Left hindlimb (tissue), 1 donor: ENCODE measurements at regions not wholly inside any gene's neighbourhood (a gene's known extent, or its start where the extent isn't known, plus 50 kb on each side); places are given as distances from the start of the nearest gene placed in this dataset.
"Not testable (repeated sequence)": the region's sequence is repeated elsewhere in the genome, so short reads cannot be mapped to it uniquely, and the experiment has no call there.

Source experiments
- DNase-seq: peaks from one replicate; pipeline ENCODE4 v3.0.0-alpha.2; 2018

- no peak for DNase-seq
These were observed 159.8 kb downstream of the SLITRK1 start for GRCh38 chr13:83722443-83722842.

- DNase-seq: no peak
These were observed 166.2 kb downstream of the SLITRK1 start for GRCh38 chr13:83716121-83716520.

GRCh38 chr13:83714236-83714635, 168.0 kb downstream of the SLITRK1 start:
- no peak for DNase-seq

- no peak for DNase-seq
These were observed 172.2 kb downstream of the SLITRK1 start for GRCh38 chr13:83710133-83710515.

GRCh38 chr13:83709426-83710132, 172.7 kb downstream of the SLITRK1 start:
- DNase-seq: no peak

- DNase-seq: no peak
These were observed 180.3 kb downstream of the SLITRK1 start for GRCh38 chr13:83702021-83702420.

GRCh38 chr13:83692800-83693199, 189.5 kb downstream of the SLITRK1 start:
- no peak for DNase-seq

- DNase-seq: no peak
These were observed 190.3 kb downstream of the SLITRK1 start for GRCh38 chr13:83691966-83692365.

GRCh38 chr13:83681547-83681946, 200.7 kb downstream of the SLITRK1 start:
- no peak for DNase-seq

- DNase-seq: no peak
These were observed 204.3 kb downstream of the SLITRK1 start for GRCh38 chr13:83677985-83678384.

GRCh38 chr13:83672612-83673011, 209.7 kb downstream of the SLITRK1 start:
- no peak for DNase-seq

- DNase-seq: no peak
These were observed 214.7 kb downstream of the SLITRK1 start for GRCh38 chr13:83667606-83668005.

- DNase-seq: no peak
These were observed 216.1 kb downstream of the SLITRK1 start for GRCh38 chr13:83666141-83666540.

- no peak for DNase-seq
These were observed 225.0 kb downstream of the SLITRK1 start for GRCh38 chr13:83657281-83657680.

- DNase-seq: not testable (repeated sequence)
These were observed 239.7 kb downstream of the SLITRK1 start for GRCh38 chr13:83642617-83643016.

GRCh38 chr13:83634601-83635000, 247.7 kb downstream of the SLITRK1 start:
- no peak for DNase-seq

GRCh38 chr13:83633746-83634145, 248.5 kb downstream of the SLITRK1 start:
- no peak for DNase-seq

- no peak for DNase-seq
These were observed 259.9 kb downstream of the SLITRK1 start for GRCh38 chr13:83622422-83622784.

GRCh38 chr13:83621765-83622421, 260.4 kb downstream of the SLITRK1 start:
- DNase-seq: no peak

- no peak for DNase-seq
These were observed 261.6 kb downstream of the SLITRK1 start for GRCh38 chr13:83620530-83621220.

- no peak for DNase-seq
These were observed 263.3 kb downstream of the SLITRK1 start for GRCh38 chr13:83618966-83619365.

- no peak for DNase-seq
These were observed 268.8 kb downstream of the SLITRK1 start for GRCh38 chr13:83613524-83613923.

- no peak for DNase-seq
These were observed 280.7 kb downstream of the SLITRK1 start for GRCh38 chr13:83601539-83601938.

- DNase-seq: no peak
These were observed 290.2 kb downstream of the SLITRK1 start for GRCh38 chr13:83592095-83592494.
